ENCODE measurements at regions not wholly inside any gene's neighbourhood (a gene's known extent, or its start where the extent isn't known, plus 50 kb on each side); places are given as distances from the start of the nearest gene placed in this dataset.

GRCh38 chr6:10248378-10248843, 166.5 kb downstream of the TFAP2A start:
- no peak for DNase-seq (ENCODE audit: low read depth in 2 of 2)

- DNase-seq (ENCODE audit: low read depth in 2 of 2), result no peak
These were observed 177.4 kb downstream of the TFAP2A start for GRCh38 chr6:10237298-10238038.

- DNase-seq (ENCODE audit: low read depth in 2 of 2), result no peak
These were observed 179.5 kb downstream of the TFAP2A start for GRCh38 chr6:10235344-10235743.

- no peak for DNase-seq (ENCODE audit: low read depth in 2 of 2)
These were observed 184.3 kb downstream of the TFAP2A start for GRCh38 chr6:10230531-10230930.

GRCh38 chr6:10223841-10224240, 191.0 kb downstream of the TFAP2A start:
- no peak for DNase-seq (ENCODE audit: low read depth in 2 of 2)

- no peak for DNase-seq (ENCODE audit: low read depth in 2 of 2)
These were observed 193.7 kb downstream of the TFAP2A start for GRCh38 chr6:10221178-10221577.

- no peak for DNase-seq (ENCODE audit: low read depth in 2 of 2)
These were observed 195.4 kb downstream of the TFAP2A start for GRCh38 chr6:10219510-10219909.

- no peak for DNase-seq (ENCODE audit: low read depth in 2 of 2)
These were observed 197.8 kb downstream of the TFAP2A start for GRCh38 chr6:10217111-10217510.

GRCh38 chr6:10215326-10216110, 199.4 kb downstream of the TFAP2A start:
- DNase-seq (ENCODE audit: low read depth in 2 of 2), result no peak

- no peak for DNase-seq (ENCODE audit: low read depth in 2 of 2)
These were observed 204.8 kb downstream of the TFAP2A start for GRCh38 chr6:10210052-10210451.

- no peak for DNase-seq (ENCODE audit: low read depth in 2 of 2)
These were observed 209.0 kb downstream of the TFAP2A start for GRCh38 chr6:10205892-10206291.

GRCh38 chr6:10205120-10205519, 209.8 kb downstream of the TFAP2A start:
- no peak for DNase-seq (ENCODE audit: low read depth in 2 of 2)

- no peak for DNase-seq (ENCODE audit: low read depth in 2 of 2)
These were observed 211.2 kb downstream of the TFAP2A start for GRCh38 chr6:10203651-10204050.

GRCh38 chr6:10202581-10202980, 212.3 kb downstream of the TFAP2A start:
- DNase-seq (ENCODE audit: low read depth in 2 of 2), result no peak

GRCh38 chr6:10201606-10202510, 213.0 kb downstream of the TFAP2A start:
- DNase-seq (ENCODE audit: low read depth in 2 of 2), result no peak

GRCh38 chr6:10196090-10196489, 218.8 kb downstream of the TFAP2A start:
- no peak for DNase-seq (ENCODE audit: low read depth in 2 of 2)

- no peak for DNase-seq (ENCODE audit: low read depth in 2 of 2)
These were observed 219.8 kb downstream of the TFAP2A start for GRCh38 chr6:10194816-10195672.

GRCh38 chr6:10193321-10193720, 221.6 kb downstream of the TFAP2A start:
- no peak for DNase-seq (ENCODE audit: low read depth in 2 of 2)

- no peak for DNase-seq (ENCODE audit: low read depth in 2 of 2)
These were observed 224.8 kb downstream of the TFAP2A start for GRCh38 chr6:10190042-10190441.

- DNase-seq (ENCODE audit: low read depth in 2 of 2), result no peak
These were observed 230.3 kb downstream of the TFAP2A start for GRCh38 chr6:10184371-10185227.
